Activated T-cell treated with anti-CD3 and anti-CD28 coated beads, Interleukin-2, amount 50 U/mL, for 48 hours (primary cell): ENCODE measurements at regions not wholly inside any gene's neighbourhood (a gene's known extent, or its start where the extent isn't known, plus 50 kb on each side); places are given as distances from the start of the nearest gene placed in this dataset.

ENCODE experiments used
- DNase-seq, 2 experiments: peaks; one replicate each; pipeline ENCODE4 v3.0.0-alpha.2; 2020

- DNase-seq = no peak
Measured at GRCh38 chr4:24476282-24476681, 108.1 kb downstream of the DHX15 start.

- no peak for DNase-seq
Measured at GRCh38 chr4:24475756-24476155, 108.6 kb downstream of the DHX15 start.

GRCh38 chr4:24473309-24473721 is 111.0 kb downstream of the DHX15 start:
- no peak for DNase-seq

GRCh38 chr4:24472514-24473308 is 111.6 kb downstream of the DHX15 start:
- DNase-seq = peak; percentile 64 to 68

- peak in 1 of 2 experiments; percentile 17 for DNase-seq
Measured at GRCh38 chr4:24472161-24472510, 112.2 kb downstream of the DHX15 start.

GRCh38 chr4:24471486-24472160 is 112.7 kb downstream of the DHX15 start:
- DNase-seq = peak; percentile 36 to 37

- DNase-seq = peak; percentile 45 to 57
Measured at GRCh38 chr4:24470666-24471485, 113.5 kb downstream of the DHX15 start.

GRCh38 chr4:24468071-24468470 is 116.3 kb downstream of the DHX15 start:
- no peak for DNase-seq

GRCh38 chr4:24464566-24464965 is 119.8 kb downstream of the DHX15 start:
- DNase-seq = no peak

GRCh38 chr4:24456431-24456830 is 127.9 kb downstream of the DHX15 start:
- no peak for DNase-seq

- no peak for DNase-seq
Measured at GRCh38 chr4:24453951-24454350, 130.4 kb downstream of the DHX15 start.

- DNase-seq = no peak
Measured at GRCh38 chr4:24451870-24452269, 132.5 kb downstream of the DHX15 start.

- DNase-seq = no peak
Measured at GRCh38 chr4:24443200-24443599, 141.2 kb downstream of the DHX15 start.

- DNase-seq = no peak
Measured at GRCh38 chr4:24440765-24441164, 143.6 kb downstream of the DHX15 start.

GRCh38 chr4:24434241-24434640 is 150.1 kb downstream of the DHX15 start:
- no peak for DNase-seq

GRCh38 chr4:24433515-24434214 is 150.7 kb downstream of the DHX15 start:
- no peak for DNase-seq

- DNase-seq = no peak
Measured at GRCh38 chr4:24428850-24429249, 155.5 kb downstream of the DHX15 start.

- no peak for DNase-seq
Measured at GRCh38 chr4:24426557-24426956, 157.8 kb downstream of the DHX15 start.

GRCh38 chr4:24425863-24426262 is 158.5 kb downstream of the DHX15 start:
- DNase-seq = no peak

- no peak for DNase-seq
Measured at GRCh38 chr4:24423670-24424069, 160.7 kb downstream of the DHX15 start.

GRCh38 chr4:24422644-24423043 is 161.7 kb downstream of the DHX15 start:
- DNase-seq = no peak

- peak; percentile 78 to 79 for DNase-seq
Measured at GRCh38 chr4:24419181-24420034, 164.9 kb downstream of the DHX15 start.
